Stimulated activated CD8-positive, alpha-beta memory T cell treated with anti-CD3 and anti-CD28 coated beads, Interleukin-2, amount 100 ng/mL, for 1 hour (primary cell): ENCODE measurements at regions not wholly inside any gene's neighbourhood (a gene's known extent, or its start where the extent isn't known, plus 50 kb on each side); places are given as distances from the start of the nearest gene placed in this dataset.

Experiments
- DNase-seq, 2 donors: peaks; one replicate each; pipeline ENCODE4 v3.0.0-alpha.2; 2020; ENCODE audit warnings: low read depth in 2 of 2

DNA sequence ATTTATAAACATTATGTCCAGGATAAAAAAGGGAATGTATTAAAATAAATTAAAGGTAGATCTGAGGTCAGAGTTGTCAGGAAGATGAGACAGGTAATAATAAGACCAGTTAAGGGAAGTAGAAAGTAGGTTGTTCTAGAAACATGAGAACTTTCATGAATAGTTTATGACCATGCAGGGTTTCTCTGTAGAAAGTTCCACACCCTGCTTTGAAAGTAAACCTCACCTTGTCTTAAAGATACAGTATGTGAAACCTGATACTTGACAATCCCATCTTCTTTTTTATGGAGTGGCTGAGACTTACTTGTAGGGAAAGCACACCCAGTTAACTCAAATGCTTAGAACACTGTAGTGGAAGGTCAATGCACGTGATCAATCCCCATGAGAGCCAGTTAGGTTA is 260.6 kb upstream of the ZNF462 start:
- DNase-seq: no peak

DNA sequence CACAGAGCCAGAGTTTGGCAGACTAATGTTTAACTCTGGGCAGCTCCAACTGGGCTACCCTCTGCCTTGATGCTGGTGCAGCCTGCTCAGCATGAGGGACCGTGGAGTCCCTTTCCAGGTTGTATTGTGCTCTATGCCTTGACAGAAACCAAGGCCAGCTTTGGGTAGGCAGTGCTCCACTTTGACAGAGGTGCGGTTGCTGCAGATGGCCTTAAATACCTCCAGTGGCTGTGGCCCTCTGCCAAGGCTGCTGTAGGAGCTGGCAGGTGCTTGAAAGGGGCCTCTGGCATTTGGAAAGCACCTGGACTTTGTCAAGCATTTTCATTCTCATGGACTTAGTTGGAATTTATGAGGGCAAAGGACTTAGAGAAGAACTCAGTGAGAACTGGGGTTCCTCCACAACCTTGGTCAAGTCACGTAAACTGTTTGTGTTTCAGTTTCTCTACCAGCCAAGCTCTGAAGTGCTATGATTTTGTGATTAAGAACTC is 249.7 kb upstream of the ZNF462 start:
- DNase-seq: no peak

DNA sequence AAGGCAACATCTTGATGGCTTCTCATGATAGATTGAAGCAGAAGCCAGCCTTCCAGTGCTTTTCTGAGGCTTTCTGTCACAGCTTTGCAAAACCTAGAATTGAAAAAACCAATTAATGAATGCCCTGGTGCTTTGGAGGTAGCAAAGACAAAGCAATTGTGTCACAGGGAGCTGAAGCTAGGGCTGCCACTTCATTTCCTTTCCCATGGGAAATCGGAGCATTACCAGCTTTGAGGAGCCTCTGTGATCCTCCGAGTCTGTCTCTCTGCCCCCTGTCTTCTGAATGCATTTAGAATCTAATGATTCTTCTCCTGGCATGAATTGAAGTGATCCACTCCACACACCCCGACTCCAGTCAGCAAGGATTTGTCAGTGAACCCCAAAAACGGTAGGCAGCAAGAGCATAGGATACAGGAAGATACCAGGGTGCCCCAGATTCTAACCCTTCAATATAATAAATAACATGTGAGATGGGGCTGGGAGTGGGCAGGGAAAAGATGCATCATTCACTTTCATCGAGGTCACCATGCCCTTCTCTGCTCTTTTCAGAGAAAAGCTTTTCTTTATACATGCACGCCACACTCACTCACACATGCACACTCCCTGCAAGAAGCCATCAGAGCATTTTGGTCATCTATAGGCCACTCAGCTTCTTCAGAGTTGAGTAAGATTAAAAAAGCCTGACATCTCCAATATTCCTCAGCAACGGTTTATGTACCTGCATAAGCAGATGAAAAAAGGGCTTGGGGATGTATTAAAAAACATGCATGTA is 247.7 kb upstream of the ZNF462 start:
- DNase-seq: no peak

DNA sequence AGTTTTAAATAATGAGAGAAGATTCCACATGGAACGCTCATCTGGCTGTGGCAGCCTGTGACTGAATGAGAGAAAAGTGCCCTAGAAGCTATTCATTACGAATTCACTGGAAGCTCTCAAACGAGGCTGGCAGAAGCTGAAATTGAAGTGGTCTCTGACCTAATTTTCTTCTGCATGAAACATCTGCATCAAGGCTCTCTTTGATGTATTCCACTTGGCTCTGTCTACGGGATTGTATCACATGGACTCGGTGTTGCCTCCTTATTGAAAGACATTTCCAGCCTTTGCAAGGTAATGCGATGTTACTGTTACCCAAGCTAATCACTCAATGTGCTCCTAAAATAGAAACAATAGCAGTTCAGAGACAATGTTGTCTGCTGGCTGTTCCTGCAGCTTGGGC is 246.9 kb upstream of the ZNF462 start:
- DNase-seq: no peak

GRCh38 chr9:106616851-106617345 is 246.1 kb upstream of the ZNF462 start:
- DNase-seq: no peak

GRCh38 chr9:106619211-106619610 is 243.8 kb upstream of the ZNF462 start:
- DNase-seq: no peak

DNA sequence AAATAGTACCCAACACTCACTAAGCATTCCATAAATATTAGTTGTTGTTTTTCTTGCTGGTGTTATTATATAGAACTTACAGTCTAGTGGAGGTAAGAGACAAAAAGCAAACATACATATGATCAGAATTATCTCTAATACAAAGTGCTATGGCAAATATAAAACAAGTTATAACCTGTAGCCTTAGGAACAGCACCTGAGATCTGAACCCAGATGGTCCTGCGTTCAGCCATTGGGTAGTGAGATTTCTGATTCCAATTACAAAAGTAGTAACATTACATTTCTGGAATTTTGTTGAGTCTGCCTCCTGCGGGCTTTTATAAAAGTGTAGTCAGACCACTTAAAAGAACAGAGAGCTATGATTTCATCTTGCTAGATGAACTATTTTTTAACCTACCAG is 242.9 kb upstream of the ZNF462 start:
- no peak for DNase-seq

DNA sequence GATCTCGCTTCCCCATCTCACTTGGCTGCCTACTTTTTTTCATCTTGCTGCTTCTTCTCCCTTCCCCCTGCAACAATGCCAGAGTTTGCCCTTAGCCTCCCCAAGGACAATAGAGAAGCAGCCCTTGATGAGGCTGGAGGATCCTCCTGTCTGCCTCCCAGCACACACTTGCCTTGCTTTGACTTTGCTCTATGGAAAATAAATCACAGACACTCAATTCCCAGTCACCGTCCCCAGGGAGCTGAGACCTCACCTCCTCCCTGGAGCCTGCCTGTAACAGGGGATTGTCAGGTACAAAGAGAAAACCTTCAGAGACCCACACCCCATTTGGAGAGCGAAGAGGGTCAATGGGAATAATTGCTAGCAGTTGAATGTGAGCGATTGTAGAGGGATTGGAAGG is 242.1 kb upstream of the ZNF462 start:
- DNase-seq: no peak

- DNase-seq: no peak
Measured at GRCh38 chr9:106621313-106622163, 241.4 kb upstream of the ZNF462 start.

GRCh38 chr9:106622164-106622487 is 240.8 kb upstream of the ZNF462 start:
- no peak for DNase-seq

DNA sequence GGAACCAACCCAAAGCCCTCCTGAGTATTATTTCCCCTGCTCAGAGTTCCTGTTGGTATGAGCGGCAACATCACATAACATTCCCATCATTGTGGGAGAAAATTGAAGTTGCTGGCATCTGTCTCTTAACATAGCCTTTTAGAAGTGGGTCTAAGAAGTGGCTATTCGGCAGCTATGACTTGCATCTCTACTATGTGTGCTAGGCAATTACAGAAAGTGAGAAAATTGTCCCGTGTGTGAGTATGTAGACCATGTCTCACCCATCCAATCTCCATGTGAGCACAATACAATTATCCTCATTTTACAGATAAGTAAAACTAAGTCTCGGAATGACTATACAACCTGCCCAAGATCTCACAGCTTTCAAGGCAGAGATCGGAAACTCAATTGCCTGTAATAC is 239.4 kb upstream of the ZNF462 start:
- no peak for DNase-seq

GRCh38 chr9:106625259-106625789 is 237.6 kb upstream of the ZNF462 start:
- DNase-seq: no peak

DNA sequence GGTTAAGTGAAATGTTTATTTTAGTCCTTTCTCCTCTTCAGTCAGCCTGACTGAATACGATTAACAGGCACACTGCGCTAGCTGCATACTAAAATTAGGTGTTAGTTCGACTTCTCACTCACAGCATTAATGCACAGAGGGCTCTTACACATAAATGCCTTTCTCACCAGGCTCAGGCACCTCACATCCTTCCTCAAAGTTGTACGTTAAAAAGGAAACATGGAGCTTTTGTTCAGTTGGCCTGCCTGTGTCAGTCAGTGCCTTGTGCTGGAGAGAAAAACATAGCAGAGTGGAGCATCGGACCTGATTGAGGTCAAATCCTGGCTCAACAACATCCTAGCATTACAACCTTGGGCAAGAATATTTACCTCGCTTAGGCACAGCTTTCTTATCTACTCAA is 236.0 kb upstream of the ZNF462 start:
- no peak for DNase-seq

DNA sequence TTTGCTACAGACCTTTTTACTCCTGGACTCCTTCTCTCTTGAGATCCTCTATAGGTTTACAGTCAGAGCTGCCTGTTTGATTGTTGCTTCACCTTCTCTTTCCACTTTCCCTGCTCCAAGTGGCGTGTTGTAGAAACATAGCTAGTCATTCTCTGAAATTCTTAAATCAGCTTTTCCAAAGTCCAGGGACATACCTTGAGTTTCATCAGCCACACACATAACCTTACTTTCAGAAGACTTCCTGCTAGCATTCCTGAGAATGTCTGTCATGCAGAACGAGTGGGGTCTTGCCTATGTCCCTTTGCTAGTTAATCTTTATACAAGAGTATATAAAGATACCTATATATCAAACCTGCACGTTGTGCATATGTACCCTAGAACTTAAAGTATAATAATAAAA is 230.3 kb upstream of the ZNF462 start:
- no peak for DNase-seq

GRCh38 chr9:106634183-106634582 is 228.8 kb upstream of the ZNF462 start:
- DNase-seq: no peak

DNA sequence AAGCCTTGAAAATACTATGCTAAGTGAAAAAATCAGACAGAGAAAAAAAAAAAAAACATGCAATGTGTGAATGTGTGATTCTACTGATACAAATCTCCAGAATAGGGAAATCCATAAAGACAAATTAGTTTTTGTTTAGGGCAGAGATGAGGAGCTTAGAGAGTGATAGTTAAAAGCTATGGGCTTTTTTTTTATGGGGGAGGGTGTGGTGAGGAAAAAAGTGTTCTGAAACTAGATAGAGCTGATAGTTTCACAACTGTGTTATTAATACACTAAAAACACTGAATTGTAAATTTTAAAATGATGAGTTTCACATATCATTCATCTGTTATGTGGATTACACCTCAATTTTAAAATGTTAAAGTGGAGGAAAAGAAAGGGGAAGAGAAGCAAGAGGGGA is 228.3 kb upstream of the ZNF462 start:
- DNase-seq: no peak

DNA sequence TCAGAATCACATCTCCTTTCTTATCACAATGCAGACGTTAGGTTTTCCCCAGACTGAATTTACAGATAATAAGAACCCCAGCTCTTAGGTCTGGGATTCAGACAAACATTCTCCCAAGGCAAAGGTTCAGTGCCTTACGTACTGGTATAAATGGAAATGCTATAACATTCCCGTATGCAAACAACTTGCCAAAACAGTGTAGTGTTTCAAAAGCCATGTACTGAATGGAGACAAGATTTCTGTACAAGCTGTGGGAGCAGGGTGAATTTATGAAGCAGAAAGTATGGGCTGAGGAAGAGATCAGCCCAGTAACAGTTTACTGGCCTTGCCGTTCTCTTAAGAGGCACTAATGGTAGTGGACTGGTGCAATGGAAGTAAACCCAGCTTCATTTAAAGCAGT is 225.5 kb upstream of the ZNF462 start:
- no peak for DNase-seq

DNA sequence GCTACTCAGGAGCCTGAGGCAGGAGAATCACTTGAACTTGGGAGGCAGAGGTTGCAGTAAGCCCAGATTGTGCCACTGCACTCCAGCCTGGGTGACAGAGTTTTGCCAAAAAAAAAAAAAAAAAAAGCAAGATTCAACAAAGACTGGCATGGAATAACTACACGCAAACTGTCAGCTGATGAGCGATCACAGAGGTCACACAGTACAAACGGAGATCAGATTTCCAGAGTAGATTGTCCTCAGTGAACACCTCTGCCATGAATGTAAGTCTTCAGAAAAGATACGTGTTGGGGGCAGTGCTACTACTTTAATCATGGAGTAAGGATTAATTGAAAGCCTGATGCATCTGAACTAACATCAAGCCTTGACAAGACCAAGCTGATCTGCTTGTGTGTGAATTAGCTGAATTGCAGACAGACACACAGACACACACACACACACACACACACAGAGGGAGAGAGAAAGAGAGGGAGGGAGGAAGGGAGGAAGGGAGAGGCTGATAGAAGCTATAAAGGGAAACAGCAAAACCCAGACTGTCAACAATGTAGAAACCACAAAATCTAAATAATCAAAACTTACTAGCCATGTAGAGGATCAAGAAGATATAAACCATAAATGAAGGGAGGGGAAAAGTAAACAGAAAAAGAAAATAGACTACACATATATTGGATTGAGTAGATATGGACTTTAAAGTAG is 222.9 kb upstream of the ZNF462 start:
- no peak for DNase-seq

GRCh38 chr9:106643211-106643930 is 219.6 kb upstream of the ZNF462 start:
- DNase-seq: no peak

- no peak for DNase-seq
Measured at GRCh38 chr9:106644661-106645060, 218.3 kb upstream of the ZNF462 start.

DNA sequence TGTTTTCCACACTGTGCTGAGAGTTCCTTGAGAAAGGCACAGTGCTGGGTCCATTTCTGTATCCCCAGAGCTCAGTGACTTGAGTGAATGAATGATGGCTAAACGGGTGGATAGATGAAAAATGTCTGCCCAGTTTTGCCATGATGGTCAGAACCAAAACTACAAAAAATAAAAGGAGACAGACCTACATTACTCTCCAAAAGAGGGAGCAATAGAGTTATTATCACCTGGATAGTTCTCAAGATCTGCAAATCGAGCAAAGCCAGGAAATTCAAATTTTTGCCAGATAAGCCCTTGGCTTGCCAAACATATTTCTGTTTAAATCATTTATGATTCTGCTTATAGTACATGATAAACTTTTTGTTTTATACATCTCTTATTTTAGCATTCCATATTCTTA is 214.2 kb upstream of the ZNF462 start:
- DNase-seq: no peak

- DNase-seq: no peak
Measured at GRCh38 chr9:106649664-106650063, 213.3 kb upstream of the ZNF462 start.
